Lung microvascular endothelial cell (primary cell): ENCODE measurements at regions not wholly inside any gene's neighbourhood (a gene's known extent, or its start where the extent isn't known, plus 50 kb on each side); places are given as distances from the start of the nearest gene placed in this dataset.

Experiments used
- DNase-seq, 2 donors: peaks; one replicate each; pipeline versions ENCODE4 v3.0.0 to v3.0.0-alpha.2; 2010; ENCODE audit warnings: low read depth in 2 of 2

DNA sequence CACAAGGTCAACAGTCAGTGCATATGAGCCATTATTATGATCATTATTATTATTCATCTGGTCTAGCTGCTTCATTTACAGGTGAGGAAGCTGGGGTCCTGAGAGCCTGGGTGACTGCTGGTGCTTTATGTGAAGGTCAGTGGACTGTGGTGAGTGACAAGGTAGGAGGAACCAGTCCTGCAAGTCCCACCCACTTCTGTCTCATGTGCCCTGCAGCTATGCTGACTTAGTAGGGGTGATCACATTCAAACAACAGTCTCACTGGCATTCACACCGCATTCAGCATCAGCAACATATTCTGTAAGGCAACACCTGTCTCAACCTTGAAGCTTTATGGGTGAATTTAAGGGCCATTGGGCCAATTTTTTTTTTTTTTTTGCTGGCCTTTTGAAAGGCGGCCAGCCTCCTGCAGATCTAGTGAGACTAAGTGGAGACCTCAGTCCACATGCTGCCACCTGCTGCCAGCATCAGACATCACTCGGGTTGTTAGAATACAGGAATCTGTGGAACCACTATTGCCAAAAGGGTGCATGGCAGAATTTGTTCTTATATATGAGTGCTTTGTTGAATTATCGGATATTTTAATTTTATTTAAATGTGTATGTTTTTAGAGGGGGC, 59.9 kb upstream of the CACNA1E start:
- DNase-seq, result peak; percentile 46 to 66

DNA sequence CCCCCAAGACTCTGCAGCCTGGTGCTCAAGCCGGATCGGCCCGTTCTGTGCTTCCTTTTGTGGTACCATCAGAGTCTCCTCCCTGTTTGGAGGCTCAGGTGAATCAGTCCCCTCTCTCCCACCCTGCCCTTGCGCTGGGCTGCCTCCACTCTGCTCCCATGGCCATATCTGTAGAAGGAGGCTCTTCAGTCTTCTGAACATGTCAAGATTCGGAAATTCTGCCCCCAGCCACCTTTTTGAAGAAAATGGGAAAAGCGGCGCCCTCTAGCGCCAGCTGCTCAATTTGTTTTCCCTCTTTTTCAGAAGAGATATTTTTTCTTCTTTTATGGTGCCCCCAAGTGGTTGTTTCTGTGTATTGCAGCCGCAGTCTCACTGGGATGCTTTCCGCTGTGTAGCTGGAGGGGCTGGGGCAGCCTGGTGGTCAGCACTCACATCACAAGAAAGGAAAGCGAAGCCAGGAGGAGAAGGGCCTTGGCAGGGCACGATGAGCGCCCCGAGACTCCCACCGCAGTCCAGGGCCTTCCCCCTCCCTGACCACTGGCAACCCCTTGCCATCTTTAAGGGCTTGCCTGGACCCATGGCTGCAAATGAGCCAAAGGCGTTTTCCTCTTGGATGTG, 58.4 kb upstream of the CACNA1E start:
- peak; percentile 67 to 78 for DNase-seq

DNA sequence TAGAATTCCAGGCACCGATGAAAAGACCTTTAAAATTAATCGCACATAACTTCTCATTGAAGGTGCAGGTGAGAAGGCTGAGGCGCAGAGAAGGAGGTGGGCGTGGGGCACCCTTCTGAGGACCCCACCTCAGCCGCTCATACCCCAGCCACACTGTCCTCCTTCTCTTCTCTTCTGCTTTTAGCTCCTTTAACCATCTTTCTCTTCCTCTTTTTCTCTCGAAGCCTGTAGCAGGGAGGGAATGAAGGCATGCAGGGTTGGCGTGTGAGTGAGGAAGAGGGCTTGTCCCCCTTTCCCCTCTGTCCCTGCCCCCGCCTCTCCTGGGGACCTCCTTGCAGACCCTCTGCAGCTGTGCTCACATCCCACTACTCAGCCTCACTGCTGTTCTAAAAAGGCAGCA, 57.8 kb upstream of the CACNA1E start:
- DNase-seq, result no peak

DNA sequence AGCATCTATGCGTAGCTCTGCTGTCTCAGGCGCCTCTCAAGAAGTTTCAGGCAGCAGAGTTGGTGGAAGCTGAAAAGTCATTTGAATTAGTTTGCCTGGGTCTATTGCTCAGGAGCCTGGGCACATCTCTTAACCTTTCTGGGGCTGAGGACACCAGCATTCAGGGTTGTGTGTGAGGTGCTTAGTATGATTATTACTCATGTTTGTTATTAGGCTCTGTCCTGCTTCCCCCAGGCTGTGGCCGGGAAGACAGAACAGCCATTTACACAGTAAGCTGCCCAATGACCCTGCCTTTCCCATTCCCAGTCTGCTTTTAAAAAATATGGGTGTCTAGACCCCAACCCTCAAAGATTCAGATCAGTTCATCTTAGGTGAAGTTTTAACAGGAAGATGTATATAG, 53.9 kb upstream of the CACNA1E start:
- no peak for DNase-seq

DNA sequence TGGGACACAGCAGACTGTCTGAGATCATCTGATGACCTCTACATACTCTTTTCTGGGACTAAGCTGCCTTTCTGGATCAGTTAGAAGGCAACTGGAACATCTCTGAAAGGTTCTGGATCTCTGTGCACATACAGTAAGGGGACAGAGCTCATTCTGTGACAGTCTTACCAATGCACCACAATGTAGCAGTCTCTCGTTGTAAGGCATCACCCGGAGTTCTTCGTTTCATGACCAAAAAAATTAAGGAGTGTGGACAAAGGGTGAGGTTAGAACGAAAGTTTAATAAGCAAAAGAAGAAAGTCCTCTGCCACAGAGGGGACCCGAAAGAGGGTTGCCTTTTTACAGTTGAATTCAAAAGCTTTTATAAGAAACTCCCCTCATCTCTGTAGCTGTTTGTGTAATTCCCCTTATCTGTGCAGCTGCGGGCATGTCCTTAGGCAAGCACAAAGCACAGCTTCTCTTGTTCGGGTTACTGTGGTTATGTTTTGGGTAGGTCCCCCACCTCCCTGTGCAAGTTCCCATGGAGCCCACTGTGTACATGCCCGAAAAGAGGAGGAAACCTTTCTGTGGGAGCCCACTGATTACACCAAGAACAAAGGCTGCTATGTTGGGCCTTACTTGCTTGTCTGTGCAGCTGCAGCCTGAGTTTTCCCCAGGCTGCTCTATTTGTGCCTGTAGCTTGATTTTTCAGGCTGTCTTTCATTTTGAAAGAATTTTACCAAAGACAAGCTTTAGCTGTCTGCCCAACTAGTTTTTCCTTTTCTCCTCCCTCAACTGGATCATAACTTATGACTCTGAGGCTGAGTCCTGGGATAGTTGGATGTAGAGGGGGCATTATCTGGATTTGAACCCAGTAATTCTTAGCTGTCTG, 53.1 kb upstream of the CACNA1E start:
- no peak for DNase-seq
